ENCODE measurements at regions not wholly inside any gene's neighbourhood (a gene's known extent, or its start where the extent isn't known, plus 50 kb on each side); places are given as distances from the start of the nearest gene placed in this dataset.

- Histone ChIP-seq H3K27ac (no peak overlapping the region), H3F3A (ENCODE audit: low read depth) (peaks cover 7% of the 10 kb centered on the region), H3K36me3 (no peaks in the 10 kb centered on the region), H2AFZ (replicated peaks) (no peak overlapping the region), H3K4me1 (peaks cover 11% of the 10 kb centered on the region), H3K4me3 (no peak overlapping the region), H3K4me2 (no peak overlapping the region), H4K20me1 (ENCODE audit: low read depth) (no peaks in the 10 kb centered on the region), H3K27me3 (no peaks in the 10 kb centered on the region), H3K9me3 (ENCODE audit: low read depth) (no peaks in the 10 kb centered on the region), H3K79me2 (ENCODE audit: low read depth) (no peaks in the 10 kb centered on the region), H3K9ac (no peak overlapping the region)
- Mint-ChIP-seq H3K27me3 (ENCODE audit: insufficient read depth, low read depth) (no peaks in the 10 kb centered on the region), H3K4me1 (peaks cover 5% of the 10 kb centered on the region), H3K4me3 (no peak overlapping the region), H3K36me3 (no peaks in the 10 kb centered on the region), H3K27ac (no peak overlapping the region), H3K9me3 (no peaks in the 10 kb centered on the region)
- no peak for DNase-seq (ENCODE audit: low spot score)
- TF ChIP-seq EZH2 (IDR thresholded peaks at IDR 0.05) (no peak), EZH2phosphoT487 (IDR thresholded peaks at IDR 0.05) (no peak), CTCF (IDR thresholded peaks at IDR 0.05) (no peak)
These were observed 337.7 kb downstream of the DYSF start for GRCh38 chr2:71791061-71791450.

GRCh38 chr2:71790226-71791060 is 337.1 kb downstream of the DYSF start:
- no peak overlapping the region for H3K27ac Mint-ChIP-seq

GRCh38 chr2:71789556-71790204 is 336.3 kb downstream of the DYSF start:
- TF ChIP-seq EZH2 (IDR thresholded peaks at IDR 0.05) = no peak
- no peak for TF ChIP-seq EZH2phosphoT487 (IDR thresholded peaks at IDR 0.05)
- TF ChIP-seq CTCF (IDR thresholded peaks at IDR 0.05) = no peak
- H3K4me3 Mint-ChIP-seq = no peak overlapping the region
- Histone ChIP-seq H4K20me1 (ENCODE audit: low read depth) (no peaks in the 10 kb centered on the region), H3K27ac (no peak overlapping the region), H2AFZ (replicated peaks) (no peak overlapping the region), H3F3A (ENCODE audit: low read depth) (peaks cover under 1% of the 10 kb centered on the region), H3K4me1 (peaks cover 6% of the 10 kb centered on the region), H3K9me3 (ENCODE audit: low read depth) (no peaks in the 10 kb centered on the region), H3K79me2 (ENCODE audit: low read depth) (no peaks in the 10 kb centered on the region), H3K4me2 (no peak overlapping the region), H3K36me3 (no peaks in the 10 kb centered on the region), H3K27me3 (no peaks in the 10 kb centered on the region), H3K4me3 (no peak overlapping the region), H3K9ac (no peak overlapping the region)
- H3K27me3 Mint-ChIP-seq (ENCODE audit: insufficient read depth, low read depth) = peaks cover 4% of the 10 kb centered on the region
- H3K4me1 Mint-ChIP-seq = peaks cover 5% of the 10 kb centered on the region
- DNase-seq (ENCODE audit: low spot score) = no peak
- no peaks in the 10 kb centered on the region for H3K36me3 Mint-ChIP-seq
- no peak overlapping the region for H3K27ac Mint-ChIP-seq
- H3K9me3 Mint-ChIP-seq = no peaks in the 10 kb centered on the region

More at GRCh38 chr2:71790226-71791060, 337.1 kb downstream of the DYSF start:
- Histone ChIP-seq H3K4me2 (no peak overlapping the region), H3K27me3 (no peaks in the 10 kb centered on the region), H2AFZ (replicated peaks) (no peak overlapping the region), H3K4me3 (no peak overlapping the region), H3K36me3 (no peaks in the 10 kb centered on the region), H3K4me1 (peaks cover 11% of the 10 kb centered on the region), H4K20me1 (ENCODE audit: low read depth) (no peaks in the 10 kb centered on the region), H3K79me2 (ENCODE audit: low read depth) (no peaks in the 10 kb centered on the region), H3K27ac (no peak overlapping the region), H3K9me3 (ENCODE audit: low read depth) (no peaks in the 10 kb centered on the region), H3K9ac (no peak overlapping the region), H3F3A (ENCODE audit: low read depth) (peaks cover 7% of the 10 kb centered on the region)
- Mint-ChIP-seq H3K4me3 (no peak overlapping the region), H3K27me3 (ENCODE audit: insufficient read depth, low read depth) (peaks cover 4% of the 10 kb centered on the region), H3K36me3 (no peaks in the 10 kb centered on the region), H3K9me3 (no peaks in the 10 kb centered on the region), H3K4me1 (peaks cover 5% of the 10 kb centered on the region)
- no peak for DNase-seq (ENCODE audit: low spot score)
- TF ChIP-seq EZH2 (IDR thresholded peaks at IDR 0.05) (no peak), EZH2phosphoT487 (IDR thresholded peaks at IDR 0.05) (no peak), CTCF (IDR thresholded peaks at IDR 0.05) (no peak)

All from neural progenitor cell (in vitro differentiated cells).